ENCODE measurements at regions not wholly inside any gene's neighbourhood (a gene's known extent, or its start where the extent isn't known, plus 50 kb on each side); places are given as distances from the start of the nearest gene placed in this dataset.
"Not testable (repeated sequence)": the region's sequence is repeated elsewhere in the genome, so short reads cannot be mapped to it uniquely, and the experiment has no call there.

DNA sequence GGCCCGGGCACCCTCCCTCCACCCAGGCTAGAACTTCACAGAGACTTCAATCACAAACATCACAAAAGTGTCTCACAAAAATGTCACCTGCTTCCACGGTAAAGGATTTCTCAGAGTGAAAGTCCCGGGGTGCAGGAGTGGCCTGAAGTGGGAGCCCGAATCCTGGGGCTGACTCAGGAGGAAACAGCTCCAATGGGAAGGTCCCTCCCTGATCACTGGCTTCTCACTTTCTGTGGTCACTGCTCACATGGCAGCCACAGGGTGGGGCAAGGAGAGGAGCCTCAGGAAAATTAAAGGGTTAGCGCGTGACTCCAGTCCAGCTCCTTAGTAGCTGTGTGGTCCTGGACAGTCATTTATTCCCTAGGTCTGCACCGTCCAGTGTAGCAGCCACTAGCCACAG is 564.5 kb upstream of the B3GAT1 start:
- no peak for DNase-seq

DNA sequence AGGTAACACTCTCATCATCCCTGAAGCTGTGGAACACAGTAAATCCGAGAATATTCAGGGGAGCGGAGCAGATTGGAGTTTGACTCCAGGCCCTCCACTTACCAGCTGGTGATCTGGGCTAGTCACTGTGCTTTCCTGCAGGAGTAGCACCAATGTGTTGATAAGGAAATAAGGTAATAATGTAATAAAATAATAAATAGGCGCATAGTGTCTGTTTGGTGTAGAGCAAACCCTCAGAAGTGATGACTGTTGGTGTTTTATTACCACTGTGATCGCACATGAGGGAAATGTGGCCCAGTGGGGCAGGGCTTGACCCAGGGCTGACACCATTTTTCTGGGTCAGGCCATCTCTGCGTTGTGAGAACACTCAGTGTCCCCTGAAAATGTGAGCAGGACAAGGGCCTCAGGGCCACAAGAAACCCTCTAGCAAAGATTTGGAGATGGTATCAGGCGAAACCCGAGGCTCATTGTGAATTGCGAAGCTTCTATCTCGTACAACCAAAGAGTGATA is 563.9 kb upstream of the B3GAT1 start:
- no peak for DNase-seq

DNA sequence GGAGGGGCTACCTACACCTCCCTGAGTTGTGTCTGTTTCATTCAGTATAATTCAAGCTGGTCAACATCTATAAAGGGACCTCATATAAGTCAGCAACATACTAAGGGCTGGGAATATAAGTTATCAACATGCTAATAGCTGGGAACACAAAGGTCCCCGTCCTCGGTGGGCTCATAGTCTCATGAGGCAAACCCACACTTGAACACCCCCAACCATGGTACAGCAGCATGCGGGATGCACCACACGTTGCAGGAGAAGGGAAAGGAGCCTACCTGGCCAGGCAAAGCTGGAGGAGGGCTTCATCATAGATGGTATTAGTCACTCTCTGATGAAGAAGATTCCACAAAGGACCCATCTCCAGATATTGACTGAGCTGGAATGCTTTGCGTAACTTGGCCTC is 561.8 kb upstream of the B3GAT1 start:
- no peak for DNase-seq

DNA sequence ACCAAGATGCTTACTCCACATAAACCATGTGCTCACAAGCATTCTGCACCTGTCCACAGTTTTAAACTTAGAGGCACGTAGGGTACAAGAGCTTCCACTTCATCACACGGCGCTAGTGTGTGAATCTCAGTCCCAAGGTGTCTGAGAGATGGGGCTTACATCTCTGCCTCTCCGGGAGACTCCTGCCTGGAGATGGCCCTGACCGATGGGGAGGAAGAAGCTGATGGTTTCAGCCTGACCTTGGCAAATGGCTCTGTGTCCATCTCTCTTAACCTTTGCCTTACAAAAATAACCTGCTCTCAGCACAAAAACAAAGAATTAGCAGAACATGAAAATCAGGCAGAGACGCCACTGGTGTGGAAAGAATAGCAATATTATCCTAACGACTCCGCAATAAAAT is 559.3 kb upstream of the B3GAT1 start:
- DNase-seq, result no peak

DNA sequence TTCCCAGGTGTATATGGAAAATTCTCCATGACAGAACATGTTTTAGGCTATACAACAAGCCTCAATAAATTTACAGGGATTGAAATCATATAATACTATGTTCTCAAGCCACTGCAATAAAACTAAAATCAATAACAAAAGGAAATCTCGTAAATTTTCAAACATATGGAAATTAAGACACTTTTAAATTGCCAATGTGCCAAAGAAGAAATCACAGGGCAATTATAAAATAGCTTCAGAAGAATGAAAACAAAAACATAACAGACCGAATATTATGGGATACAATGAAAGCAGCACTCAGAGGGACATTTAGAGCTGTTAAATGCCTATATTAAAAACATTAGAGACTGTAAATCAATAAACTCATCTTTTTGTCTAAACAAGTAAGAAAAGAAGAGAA is 555.7 kb upstream of the B3GAT1 start:
- no peak for DNase-seq

DNA sequence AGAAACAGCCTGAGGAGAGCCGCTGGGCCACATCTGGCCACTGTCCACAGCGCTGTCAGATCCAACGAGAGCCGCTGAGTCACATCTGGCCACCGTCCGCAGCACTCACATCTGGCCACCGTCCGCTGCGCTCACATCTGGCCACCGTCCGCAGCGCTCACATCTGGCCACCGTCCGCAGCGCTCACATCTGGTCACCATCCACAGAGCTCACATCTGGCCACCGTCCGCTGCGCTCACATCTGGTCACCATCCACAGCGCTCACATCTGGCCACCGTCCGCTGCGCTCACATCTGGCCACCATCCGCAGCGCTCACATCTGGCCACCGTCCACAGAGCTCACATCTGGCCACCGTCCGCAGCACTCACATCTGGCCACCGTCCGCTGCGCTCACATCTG is 549.3 kb upstream of the B3GAT1 start:
- not testable (repeated sequence) for DNase-seq

DNA sequence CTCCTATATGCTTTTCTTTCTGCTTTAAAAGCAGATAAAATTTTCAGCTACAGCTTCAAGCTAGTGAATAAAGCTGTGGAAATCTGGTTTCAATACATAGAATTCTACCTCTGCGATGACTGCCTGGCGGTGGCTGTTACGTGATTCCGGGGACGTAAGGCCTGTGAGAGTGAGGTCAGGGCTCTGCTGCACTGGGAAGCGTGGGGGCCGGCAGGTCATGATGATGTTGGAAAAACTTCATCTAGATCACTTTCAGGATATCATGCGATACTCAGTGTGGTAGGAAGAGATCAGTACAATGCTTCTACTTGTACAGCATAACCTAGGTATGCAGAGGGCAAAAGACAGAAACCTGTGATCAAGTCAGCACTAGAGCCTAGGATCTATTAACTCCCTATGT is 546.8 kb upstream of the B3GAT1 start:
- DNase-seq, result no peak

DNA sequence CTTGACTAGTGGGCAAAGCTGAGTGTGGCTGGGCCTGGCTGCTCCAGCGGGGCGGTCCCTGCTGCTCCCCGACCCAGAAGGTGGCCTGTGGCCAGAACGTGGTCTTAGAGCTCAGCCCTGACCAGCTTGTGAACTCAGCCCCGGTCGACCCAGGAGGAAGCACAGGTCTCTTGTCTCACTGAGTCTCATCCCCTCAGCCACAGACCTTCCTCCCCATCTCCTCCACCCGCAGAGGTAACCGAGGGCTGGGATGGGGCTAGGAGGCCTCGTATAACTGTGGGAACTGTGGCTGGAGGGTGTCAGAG is 546.2 kb upstream of the B3GAT1 start:
- DNase-seq, result no peak

DNA sequence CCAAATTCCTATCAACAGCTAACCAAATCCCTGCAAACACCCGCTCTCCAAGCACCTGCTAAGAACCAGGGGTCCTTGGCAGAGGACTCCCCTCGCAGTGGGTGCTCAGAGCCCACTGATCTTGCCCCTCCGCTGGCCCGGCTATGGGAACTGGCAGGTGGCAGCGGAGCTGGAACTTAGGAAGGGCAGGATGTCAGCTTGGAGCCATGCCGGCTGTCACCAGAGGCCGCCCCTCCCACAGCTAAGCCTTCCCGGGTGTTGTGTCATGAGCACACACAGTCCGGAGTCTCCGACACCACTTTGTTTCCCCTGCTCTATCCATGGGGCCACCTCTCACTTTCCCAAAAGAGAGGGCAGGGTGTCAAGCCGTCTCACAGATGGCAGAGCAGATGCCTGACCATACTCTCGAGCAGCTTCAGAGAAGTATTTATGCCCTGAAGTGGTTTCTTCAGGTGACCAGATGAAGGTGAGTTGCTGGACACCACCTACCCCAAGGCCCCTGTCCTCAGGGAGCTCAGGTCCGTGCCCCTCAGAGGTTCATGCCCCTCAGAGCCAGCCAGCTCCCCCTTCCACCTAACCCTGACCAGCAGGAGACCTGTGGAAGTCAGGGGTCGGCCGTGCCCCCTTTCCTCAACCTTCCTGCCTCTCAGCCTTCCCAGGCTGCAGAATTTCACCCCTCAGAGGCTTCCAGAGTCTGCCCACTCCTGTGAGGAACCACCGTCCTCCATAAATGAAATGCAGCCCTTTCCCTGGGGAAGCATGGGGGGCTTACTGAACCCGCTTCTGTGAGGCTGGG is 545.7 kb upstream of the B3GAT1 start:
- no peak for DNase-seq

DNA sequence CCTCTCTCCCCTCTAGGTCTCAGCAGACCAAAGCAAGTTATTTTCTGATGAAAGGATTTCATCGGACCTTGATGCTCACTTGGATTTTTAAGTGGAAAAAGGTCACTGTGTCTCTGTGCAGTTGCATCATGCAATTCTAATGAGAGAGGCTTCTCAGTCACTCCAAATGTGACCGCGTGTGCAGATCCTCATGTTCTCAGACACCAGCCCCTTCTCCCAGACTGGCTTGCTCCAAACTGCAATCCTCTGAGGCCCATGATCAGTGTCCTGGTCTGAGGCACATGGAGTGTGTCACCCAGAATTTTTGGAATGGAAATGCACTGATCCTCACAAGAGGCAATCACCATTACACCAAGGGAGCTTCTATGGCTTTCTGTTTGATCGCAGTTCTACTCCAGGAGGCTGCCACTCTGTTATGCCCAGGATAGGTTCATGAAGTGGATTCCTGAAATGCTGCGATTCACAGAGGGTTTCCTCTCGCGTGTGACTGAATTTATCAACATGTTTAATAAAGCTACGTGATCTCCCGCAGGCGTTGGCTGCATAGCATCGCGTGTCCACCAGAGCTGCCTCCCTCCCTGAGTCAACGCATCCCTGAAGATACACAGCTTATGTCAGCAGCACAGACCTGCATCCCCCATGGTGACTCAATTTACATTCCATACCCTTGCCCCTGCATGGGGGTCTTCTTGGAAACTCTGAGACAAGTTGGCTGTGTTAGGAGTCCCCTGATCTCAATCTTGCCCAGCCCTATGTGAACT is 544.6 kb upstream of the B3GAT1 start:
- no peak for DNase-seq

DNA sequence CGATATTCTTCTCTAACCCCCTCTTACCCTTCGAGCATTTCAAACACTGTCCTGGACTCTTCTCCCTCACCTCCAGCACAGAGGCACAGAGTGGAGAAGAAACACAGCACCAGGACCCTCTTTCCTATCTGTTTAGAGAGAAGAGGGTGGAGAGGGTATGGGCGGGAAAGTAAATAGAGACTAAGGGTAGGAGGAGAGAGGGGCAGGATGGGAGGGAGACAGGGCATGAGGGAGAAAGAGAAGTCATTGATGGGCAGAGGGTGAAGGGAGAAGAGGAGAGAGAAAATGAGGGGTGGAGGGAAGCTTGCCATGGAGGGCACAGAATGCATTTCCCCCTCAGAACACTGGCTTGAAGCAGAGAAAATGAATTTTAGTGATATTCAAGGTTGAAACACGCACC is 543.9 kb upstream of the B3GAT1 start:
- DNase-seq, result not testable (repeated sequence)

DNA sequence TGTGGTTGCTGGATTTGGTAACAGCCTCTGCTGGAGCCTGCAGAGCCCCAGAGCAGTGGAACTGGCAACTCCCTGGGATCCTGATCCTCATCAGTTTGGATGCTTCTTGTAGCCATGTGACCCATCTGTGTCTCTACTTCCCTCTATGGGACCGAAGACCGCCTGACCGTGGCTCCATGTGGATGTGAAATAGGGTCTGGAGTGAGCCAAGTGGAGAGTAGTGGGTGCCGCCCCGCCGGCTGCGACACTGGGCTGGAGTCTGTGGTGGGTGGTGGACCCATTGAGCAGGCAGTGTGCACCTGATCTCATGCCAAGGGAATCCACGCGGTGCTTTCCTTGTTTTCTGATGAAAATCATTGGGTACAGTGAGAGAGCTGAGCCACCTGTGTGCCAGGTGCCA is 543.2 kb upstream of the B3GAT1 start:
- DNase-seq, result no peak

DNA sequence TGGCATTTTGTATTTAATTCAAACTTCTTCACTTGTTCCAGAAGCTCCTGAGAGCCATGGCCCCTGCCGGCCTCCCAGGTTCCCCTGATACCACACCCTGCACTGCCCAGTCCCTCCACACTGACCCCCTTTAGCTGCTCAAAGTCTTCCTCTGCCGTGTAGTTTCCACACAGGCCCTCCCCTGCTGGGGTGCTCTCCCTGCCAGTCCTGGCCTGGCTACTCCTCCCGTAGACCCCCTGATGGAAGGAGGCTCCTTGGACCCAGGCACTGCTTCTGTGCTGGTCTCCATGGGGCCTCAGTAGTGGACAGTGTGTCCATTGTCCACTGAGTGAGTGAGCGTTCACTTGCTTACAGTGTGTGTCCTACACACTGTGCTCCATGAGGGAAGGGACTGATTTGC is 542.4 kb upstream of the B3GAT1 start:
- DNase-seq, result not testable (repeated sequence)

DNA sequence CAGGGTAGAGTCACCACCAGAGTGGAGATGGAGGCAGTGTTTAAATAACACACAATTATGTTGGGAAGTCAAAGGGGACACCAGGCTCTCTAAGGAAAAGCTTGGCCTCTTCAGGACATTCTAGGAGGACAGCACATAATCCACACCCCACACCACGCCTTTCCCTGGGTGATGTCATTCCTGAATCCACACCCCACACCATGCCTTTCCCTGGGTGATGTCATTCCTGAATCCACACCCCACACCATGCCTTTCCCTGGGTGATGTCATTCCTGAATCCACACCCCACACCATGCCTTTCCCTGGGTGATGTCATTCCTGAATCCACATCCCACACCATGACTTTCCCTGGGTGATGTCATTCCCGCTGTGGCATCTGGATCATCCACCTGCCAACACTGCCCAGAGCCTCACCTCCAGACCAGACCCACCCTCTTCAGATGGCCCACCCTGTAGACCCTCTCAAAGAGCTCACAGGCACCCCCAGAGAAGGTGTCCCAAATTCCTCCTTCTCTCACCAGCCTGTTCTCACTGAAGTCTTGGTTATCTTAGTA is 541.5 kb upstream of the B3GAT1 start:
- DNase-seq, result not testable (repeated sequence)

DNA sequence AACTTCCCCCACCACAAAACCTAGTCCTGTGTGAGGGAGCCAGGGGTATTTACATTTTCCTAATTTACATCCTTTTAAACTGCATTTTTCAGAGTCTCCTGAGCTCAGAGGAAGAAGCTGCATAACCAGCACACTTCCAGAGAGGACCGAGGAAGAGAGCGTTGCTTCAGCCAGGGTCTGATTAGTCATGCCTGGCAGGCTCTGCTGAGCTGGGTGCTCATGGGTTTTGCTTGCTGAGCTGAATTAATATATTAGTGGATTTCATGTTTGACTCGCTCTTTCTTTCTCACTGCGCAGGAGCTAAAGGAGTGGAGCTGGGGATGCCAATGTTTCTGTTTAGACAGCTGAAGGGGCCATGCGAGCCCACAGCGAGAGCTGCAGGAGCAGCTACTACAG is 539.3 kb upstream of the B3GAT1 start:
- no peak for DNase-seq

DNA sequence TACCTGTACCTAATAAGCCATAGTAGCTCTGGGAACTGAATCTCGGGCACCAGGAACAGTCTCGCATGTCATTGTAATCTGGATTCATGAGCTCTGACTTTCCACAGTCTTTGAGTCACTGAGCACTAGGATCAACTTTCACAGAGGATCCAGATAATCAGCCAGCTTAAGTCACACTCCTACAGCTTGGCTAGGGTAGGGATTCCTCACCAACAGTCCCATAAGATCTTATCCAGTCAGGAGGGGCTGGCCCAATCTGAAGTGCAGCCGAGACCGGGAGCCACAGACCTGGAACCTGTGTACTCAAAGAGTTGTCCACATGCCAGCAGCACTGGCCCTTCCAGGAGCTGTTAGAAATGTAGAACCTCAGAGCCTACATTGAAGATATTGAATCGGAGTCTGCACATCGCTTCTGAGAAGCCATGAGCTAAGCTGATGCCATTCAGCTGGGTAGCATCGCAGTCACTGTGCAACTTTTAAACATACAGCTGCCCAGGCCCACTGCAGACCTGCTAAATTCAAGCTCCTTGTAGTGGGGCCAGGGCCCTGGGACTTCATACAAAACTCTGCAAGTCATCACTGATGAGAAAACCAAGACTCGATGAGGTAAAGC is 538.8 kb upstream of the B3GAT1 start:
- DNase-seq, result no peak

DNA sequence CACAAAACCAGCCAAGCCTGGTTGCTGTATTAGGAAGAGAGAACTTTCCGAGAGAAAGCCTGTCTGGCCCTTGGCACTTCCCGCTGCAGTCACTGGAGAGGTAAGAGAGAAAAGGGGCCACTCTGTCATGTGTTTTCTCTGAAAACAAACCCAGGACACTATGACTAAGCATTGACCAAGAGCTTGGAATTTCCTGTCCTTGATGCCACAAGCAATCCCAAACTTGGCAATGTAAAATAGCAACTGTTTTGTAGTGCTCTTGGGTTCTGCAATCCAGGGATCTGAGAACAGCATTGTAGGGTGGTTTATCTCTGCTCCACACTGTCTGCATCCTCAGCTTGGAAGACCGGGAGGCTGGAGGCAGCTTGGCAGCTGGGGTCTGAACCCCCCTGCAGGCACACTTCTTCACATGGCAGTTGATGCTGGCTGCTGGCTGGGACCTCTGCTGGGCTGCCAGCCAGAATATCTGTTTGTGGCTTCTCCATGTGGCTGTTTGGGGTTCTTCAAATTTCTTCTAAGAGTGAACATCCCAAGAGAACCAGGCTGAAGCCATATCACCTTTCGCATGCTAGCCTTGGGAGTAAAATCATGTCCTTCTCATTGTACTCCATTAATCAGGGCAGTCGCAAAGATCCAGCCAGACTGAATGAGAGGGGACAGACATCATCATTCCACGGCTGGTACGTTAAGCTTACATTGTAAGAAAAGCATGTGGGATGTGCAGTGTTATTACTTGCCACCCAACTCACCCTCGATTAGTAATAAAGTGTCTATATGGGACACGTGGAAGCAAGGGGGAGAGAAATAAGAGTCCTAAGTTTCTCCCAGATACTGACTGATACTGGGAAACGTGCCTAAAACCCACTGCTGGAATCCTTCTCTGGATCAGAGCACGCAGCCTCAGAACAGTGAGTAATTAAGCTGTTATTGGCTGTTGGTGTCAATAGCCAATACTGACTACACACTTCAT is 537.4 kb upstream of the B3GAT1 start:
- no peak for DNase-seq

DNA sequence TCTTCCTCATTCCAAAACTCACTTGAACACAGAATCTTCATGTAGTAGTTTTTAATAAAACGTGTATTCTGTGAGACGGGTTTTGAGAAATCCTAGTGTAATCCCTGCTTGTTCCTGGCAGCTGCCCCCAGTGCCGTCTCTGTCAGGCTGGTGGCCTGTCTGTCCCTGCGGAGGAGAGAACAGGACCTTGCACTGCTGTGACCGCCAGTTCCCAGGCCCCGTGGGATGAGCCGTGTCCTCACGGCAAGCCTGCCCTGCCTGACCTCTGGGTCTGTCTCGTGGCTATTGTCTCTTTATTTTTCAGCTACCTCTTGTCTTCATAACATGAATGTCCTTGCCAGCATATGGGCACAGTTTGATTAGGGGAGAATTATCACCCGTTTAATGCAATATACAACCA is 535.5 kb upstream of the B3GAT1 start:
- DNase-seq, result no peak

DNA sequence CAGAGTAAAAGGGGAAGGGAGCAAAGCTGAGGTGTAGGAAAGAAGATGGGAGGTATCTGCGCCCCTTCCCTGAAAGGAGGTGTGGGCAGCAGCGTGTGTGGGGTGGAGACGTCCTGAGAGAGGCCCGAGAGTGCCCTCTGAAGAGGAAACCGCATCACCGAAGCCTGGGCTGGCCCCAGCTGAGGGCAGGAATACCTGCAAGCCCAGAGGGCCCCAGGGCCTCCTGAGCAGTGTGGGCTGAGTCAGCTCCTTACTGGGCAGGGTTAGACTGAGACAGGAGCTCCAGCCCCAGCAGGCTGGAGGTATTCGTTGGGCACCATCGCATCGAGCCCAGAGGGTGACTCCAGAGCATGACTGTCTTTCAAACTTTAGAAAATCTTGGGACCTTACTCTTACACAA is 534.0 kb upstream of the B3GAT1 start:
- DNase-seq, result no peak

DNA sequence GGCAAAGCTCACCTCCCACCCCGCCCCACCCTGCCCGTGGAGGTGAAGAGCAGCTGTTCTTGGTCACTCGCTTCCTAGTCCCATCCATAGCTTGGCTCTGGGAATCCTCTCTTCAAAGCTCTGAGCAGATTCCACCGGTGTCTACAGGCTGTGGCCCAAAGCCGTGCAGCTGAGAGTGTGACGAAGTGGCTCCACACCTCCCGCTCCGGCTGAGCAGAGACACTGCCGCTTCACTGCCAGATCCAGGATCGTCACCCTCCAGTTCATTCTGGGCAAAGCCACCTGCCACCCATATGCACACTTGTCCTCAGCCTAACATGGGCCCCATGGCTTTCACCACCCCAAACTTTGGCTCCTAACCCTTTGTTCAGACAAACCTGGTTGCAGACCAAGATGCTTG is 532.9 kb upstream of the B3GAT1 start:
- DNase-seq, result no peak

DNA sequence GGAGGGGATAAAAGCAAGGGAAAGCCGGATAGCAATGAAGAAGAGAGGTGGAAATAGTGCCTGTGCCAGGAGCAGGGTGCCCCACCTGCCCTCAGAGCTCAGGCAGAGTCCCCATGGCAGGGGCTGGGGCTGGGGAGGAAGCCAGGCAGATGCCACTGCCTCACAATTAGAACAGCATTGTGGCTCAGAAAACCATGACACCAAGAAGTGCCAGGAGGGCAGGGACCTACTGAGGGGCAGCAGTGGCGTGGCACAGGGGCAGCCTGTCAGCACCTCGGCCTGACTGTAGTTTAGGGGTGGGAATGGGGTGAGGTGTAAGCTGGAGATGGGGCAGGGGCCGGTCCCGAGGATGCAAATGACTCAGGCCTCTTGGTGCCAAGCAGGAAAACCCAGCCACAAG is 532.1 kb upstream of the B3GAT1 start:
- DNase-seq, result no peak

DNA sequence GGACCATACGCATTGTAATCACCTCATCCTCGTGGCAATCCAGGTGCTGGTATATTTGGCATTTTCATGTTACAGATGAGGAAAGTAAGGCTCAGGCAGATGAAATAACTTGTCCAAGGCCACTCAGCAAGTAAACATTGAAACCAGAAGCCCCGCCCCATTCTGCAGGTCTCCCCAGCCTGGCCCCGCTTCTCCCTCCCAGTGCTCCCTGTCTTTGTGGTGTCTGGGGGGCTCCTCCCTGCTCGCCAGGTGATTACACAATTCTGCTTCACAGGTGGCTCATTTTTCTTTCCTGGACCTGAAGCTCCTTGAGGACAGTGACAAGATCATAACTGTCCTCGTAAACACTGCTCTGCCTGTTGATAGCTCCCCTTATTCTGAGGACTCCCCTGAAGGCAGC is 531.5 kb upstream of the B3GAT1 start:
- no peak for DNase-seq

DNA sequence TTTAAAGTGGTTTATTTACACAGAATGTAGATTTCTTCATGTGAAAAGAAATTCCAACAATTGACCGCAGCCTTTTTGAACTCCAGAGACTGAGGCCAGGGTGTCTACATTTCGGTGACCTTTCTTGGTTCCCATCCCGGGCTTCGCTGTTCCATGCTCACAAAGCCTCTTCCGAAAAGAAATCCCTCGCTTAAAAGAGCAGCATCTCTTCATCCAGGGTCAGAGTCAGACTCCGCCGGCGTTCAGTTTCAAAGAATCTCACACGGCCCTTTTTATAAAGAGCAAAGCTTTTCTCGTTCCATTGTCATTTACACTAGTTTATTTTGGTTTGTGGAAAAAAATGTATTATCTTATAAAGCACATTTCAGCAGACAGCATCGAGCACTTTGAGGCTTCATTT is 530.6 kb upstream of the B3GAT1 start:
- DNase-seq, result no peak

All from central memory CD4-positive, alpha-beta T cell (primary cell).